HepG2 (cell line): ENCODE measurements at regions not wholly inside any gene's neighbourhood (a gene's known extent, or its start where the extent isn't known, plus 50 kb on each side); places are given as distances from the start of the nearest gene placed in this dataset.

ENCODE experiments used
- ATAC-seq: fragments of 200-7000 bp; cut with Tn5 transposase; 3 replicates; pipeline ENCODE4 v1.9.1; 2020; ENCODE audit warnings: mild to moderate bottlenecking, moderate library complexity
- BruUV-seq: library from RNA; stranded (reverse); fragments of 400-500 nt; replicated peaks from 2 replicates; lab custom pipeline; 2021; lab: Mats Ljungman, UMichigan
- CTCF ChIA-PET: fragments of 300-600 bp; formaldehyde crosslinking; extraction: SDS; loops from one replicate; lab custom pipeline; 2021; ENCODE audit warnings: low total read pairs, inconsistent platforms, low intra/inter-chr PET ratio; lab: Yijun Ruan, JAX
- POLR2A ChIA-PET: fragments of 350-600 bp; sonication (Branson Sonifier 250); formaldehyde crosslinking; loops from one replicate; lab custom pipeline; 2020; ENCODE audit warnings: antibody characterized with exemption, inconsistent platforms; lab: Yijun Ruan, JAX
- DNase-seq: peaks from one replicate; pipeline ENCODE4 v3.0.0-alpha.2; 2015; ENCODE audit warnings: low spot score
- FAIRE-seq: peaks from 3 replicates; lab custom pipeline; 2011; peaks lifted over from hg19 to GRCh38; lab: Jason Lieb, UNC
- H2AFZ ChIP-seq: one replicate; pipeline ENCODE4 v1.6.1; 2011; ENCODE audit warnings: low read length, inconsistent platforms
- H3K27ac ChIP-seq: fragments of 300-600 bp; 3 replicates; pipeline ENCODE4 v1.8.0; 2011; ENCODE audit warnings: mixed run types, mild to moderate bottlenecking, mixed read lengths, low read length, inconsistent platforms; ENCODE audit not compliant: insufficient read depth; ENCODE audit errors: extremely low read length
- H3K27me3 ChIP-seq, 2 experiments: fragments of 200-600 bp in 1 of 2; 2 replicates in 1 of 2; 3 replicates in 1 of 2; pipeline versions ENCODE4 v1.6.0 to v1.8.0; 2011; ENCODE audit warnings: low read length in 2 of 2, mild to moderate bottlenecking in 2 of 2, moderate library complexity in 2 of 2, inconsistent platforms in 1 of 2; ENCODE audit not compliant: insufficient read depth in 2 of 2, control insufficient read depth in 1 of 2
- H3K36me3 ChIP-seq, 2 experiments: fragments of 200-600 bp in 1 of 2; replicated peaks in 1 of 2; 2 replicates in 1 of 2; 3 replicates in 1 of 2; pipeline versions ENCODE4 v1.5.1 to v1.8.0; 2011; ENCODE audit warnings: low read length in 2 of 2, inconsistent platforms in 1 of 2; ENCODE audit not compliant: insufficient read depth in 2 of 2, control insufficient read depth in 1 of 2
- H3K4me1 ChIP-seq: 2 replicates; pipeline ENCODE4 v1.5.1; 2012; ENCODE audit warnings: low read length, inconsistent platforms; ENCODE audit not compliant: insufficient read depth
- H3K4me2 ChIP-seq: 2 replicates; pipeline ENCODE4 v1.6.0; 2011; ENCODE audit warnings: low read depth, low read length, inconsistent platforms
- H3K4me3 ChIP-seq, 3 experiments: fragments of 200-600 bp in 1 of 3; sonication (generic), shearing (Covaris generic) in 1 of 3; replicated peaks in 1 of 3; 2 replicates each; pipeline ENCODE4 v1.5.1; 2011 to 2016; ENCODE audit warnings: low read length in 3 of 3, inconsistent platforms in 2 of 3, low read depth in 2 of 3, mild to moderate bottlenecking in 2 of 3, control low read depth in 1 of 3, mixed read lengths in 1 of 3; ENCODE audit not compliant: insufficient read depth in 1 of 3
- H3K79me2 ChIP-seq: one replicate; pipeline ENCODE4 v1.6.1; 2011; ENCODE audit warnings: low read length, inconsistent platforms; ENCODE audit not compliant: insufficient read depth
- H3K9ac ChIP-seq: 2 replicates; pipeline ENCODE4 v1.6.0; 2011; ENCODE audit warnings: mild to moderate bottlenecking, low read depth, low read length, inconsistent platforms; ENCODE audit not compliant: insufficient read depth
- H3K9me3 ChIP-seq: 2 replicates; pipeline ENCODE4 v1.5.1; 2012; ENCODE audit warnings: mild to moderate bottlenecking, low read length
- H4K20me1 ChIP-seq: 2 replicates; pipeline ENCODE4 v1.6.0; 2011; ENCODE audit warnings: inconsistent platforms, mild to moderate bottlenecking, low read length, moderate library complexity; ENCODE audit not compliant: insufficient read depth
- CREM ChIP-seq, 2 experiments: sonication (generic) in 1 of 2; formaldehyde crosslinking in 1 of 2; IDR thresholded peaks; 2 replicates each; pipeline versions ENCODE4 v1.4.0 to v1.6.1; 2016 to 2020; ENCODE audit warnings: antibody characterized with exemption in 1 of 2, mild to moderate bottlenecking in 1 of 2, missing genetic modification reagents in 1 of 2
- FOXJ3 ChIP-seq: sonication (generic); formaldehyde crosslinking; IDR thresholded peaks from 2 replicates; pipeline ENCODE4 v1.4.0; 2020; ENCODE audit warnings: missing genetic modification reagents, mild to moderate bottlenecking, borderline replicate concordance
- GABPB1 ChIP-seq: IDR thresholded peaks from 2 replicates; pipeline ENCODE4 v1.6.1; 2016; ENCODE audit warnings: mild to moderate bottlenecking, missing genetic modification reagents, moderate library complexity, missing compliant biosample characterization
- HDAC2 ChIP-seq: sonication (generic); formaldehyde crosslinking; IDR thresholded peaks from 2 replicates; pipeline ENCODE4 v1.4.0; 2020; ENCODE audit warnings: missing genetic modification reagents
- NCOA2 ChIP-seq: sonication (generic); formaldehyde crosslinking; IDR thresholded peaks from 2 replicates; pipeline ENCODE4 v1.8.0; 2022; ENCODE audit warnings: inconsistent platforms
- ZC3H13 ChIP-seq: sonication (generic); formaldehyde crosslinking; IDR thresholded peaks from 2 replicates; pipeline ENCODE4 v1.8.1; 2023; ENCODE audit warnings: mild to moderate bottlenecking, missing genetic modification reagents, moderate library complexity
- ZEB1 ChIP-seq: IDR thresholded peaks from 2 replicates; pipeline ENCODE4 v1.6.1; 2012; ENCODE audit warnings: mild to moderate bottlenecking, low read depth, inconsistent platforms; ENCODE audit not compliant: insufficient replicate concordance
- ZNF549 ChIP-seq: sonication (generic); formaldehyde crosslinking; IDR thresholded peaks from 2 replicates; pipeline ENCODE4 v1.5.0; 2020; ENCODE audit warnings: missing genetic modification reagents
- ZNF670 ChIP-seq: sonication (generic); formaldehyde crosslinking; IDR thresholded peaks from 2 replicates; pipeline ENCODE4 v1.8.0; 2022; ENCODE audit warnings: mild to moderate bottlenecking, missing genetic modification reagents, borderline replicate concordance
- ZNF790 ChIP-seq: sonication (generic); formaldehyde crosslinking; IDR thresholded peaks from 2 replicates; pipeline ENCODE4 v1.8.0; 2022; ENCODE audit warnings: missing genetic modification reagents, mild to moderate bottlenecking, borderline replicate concordance
- WGBS: methylation state at CpG from one replicate; pipeline ENCODE4 v1.1.6; 2017; ENCODE audit warnings: low lambda C conversion rate; 5-methylcytosine and 5-hydroxymethylcytosine counted together
- in situ Hi-C: cut with HindIII; loops from 2 replicates; pipeline ENCODE4 v1.10.0; 2017; ENCODE audit warnings: low pct_unique_long_range_greater_than_20kb; ENCODE audit not compliant: extremely low pct_ligation_motif_present
- intact Hi-C: fragments of 100-400 bp; cut with micrococcal nuclease; formaldehyde crosslinking; loops from one replicate; pipeline ENCODE4 v1.10.0; 2022; ENCODE audit not compliant: unreplicated experiment
- TF ChIP-seq, protein P1 (sequence below): sonication (generic); formaldehyde crosslinking; IDR thresholded peaks from 2 replicates; pipeline ENCODE4 v1.9.0; 2021; ENCODE audit warnings: missing genetic modification reagents, mild to moderate bottlenecking, borderline replicate concordance
- TF ChIP-seq, protein P2 (sequence below): sonication (generic); formaldehyde crosslinking; IDR thresholded peaks from 2 replicates; pipeline ENCODE4 v1.5.0; 2020; ENCODE audit warnings: mild to moderate bottlenecking, missing genetic modification reagents
- TF ChIP-seq, protein P3 (sequence below), 2 experiments: sonication (generic) in 1 of 2; formaldehyde crosslinking in 1 of 2; IDR thresholded peaks; 2 replicates each; pipeline versions ENCODE4 v1.4.0 to v1.6.1; 2016 to 2020; ENCODE audit warnings: borderline replicate concordance in 1 of 2, low read depth in 1 of 2, mild to moderate bottlenecking in 1 of 2, missing genetic modification reagents in 1 of 2

GRCh38 chr18:10252494-10252893, 201.9 kb upstream of the APCDD1 start (continued):
- TF ChIP-seq HDAC2 (CRISPR knock-in tag), result no peak
- TF ChIP-seq ZC3H13, result no peak
- TF ChIP-seq, protein P1, sequence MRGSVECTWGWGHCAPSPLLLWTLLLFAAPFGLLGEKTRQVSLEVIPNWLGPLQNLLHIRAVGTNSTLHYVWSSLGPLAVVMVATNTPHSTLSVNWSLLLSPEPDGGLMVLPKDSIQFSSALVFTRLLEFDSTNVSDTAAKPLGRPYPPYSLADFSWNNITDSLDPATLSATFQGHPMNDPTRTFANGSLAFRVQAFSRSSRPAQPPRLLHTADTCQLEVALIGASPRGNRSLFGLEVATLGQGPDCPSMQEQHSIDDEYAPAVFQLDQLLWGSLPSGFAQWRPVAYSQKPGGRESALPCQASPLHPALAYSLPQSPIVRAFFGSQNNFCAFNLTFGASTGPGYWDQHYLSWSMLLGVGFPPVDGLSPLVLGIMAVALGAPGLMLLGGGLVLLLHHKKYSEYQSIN, result no peak
- no peak for TF ChIP-seq ZEB1

DNA sequence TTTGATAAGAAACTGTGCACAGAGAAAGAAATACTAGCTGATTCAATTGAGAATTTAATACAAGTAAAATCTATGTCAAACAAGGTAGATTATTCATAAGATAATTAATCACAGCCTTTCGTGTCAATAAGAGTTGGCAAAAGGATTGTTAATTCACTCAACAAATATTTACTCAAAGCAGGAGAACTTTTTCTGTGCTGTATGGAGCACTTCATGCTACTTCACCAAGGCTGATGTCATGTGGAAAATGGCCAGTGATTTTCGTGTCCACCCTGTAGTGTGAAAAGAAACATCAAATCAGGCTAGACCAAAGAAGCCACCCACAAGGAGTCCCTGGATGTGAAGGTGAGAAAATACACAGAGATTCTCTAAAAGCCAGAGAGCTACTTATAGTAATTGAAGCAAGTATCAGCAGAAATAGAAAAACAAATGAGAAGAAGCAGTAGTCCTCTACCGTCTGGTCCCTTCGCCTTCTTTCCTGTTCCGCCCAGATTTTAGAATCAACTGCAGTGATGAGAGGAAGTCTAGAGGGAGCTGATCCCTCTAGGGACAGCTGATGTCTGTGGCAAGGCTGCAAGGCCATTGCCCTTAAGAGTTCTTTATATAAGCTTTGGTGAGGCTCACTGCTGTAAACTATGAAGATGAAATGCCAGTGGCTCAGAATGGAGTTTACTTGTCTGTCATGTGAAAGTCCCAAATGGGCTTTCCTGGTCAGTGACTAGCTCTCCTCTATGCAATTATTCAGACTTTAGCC, 201.3 kb upstream of the APCDD1 start:
- no peak for DNase-seq
- intact Hi-C loops, result no loop called here
- Histone ChIP-seq H3K4me1 (no peaks in the 10 kb centered on the region), H3K36me3 (no peaks in the 10 kb centered on the region), H4K20me1 (no peaks in the 10 kb centered on the region), H3K4me2 (no peak overlapping the region), H3K27ac (no peak overlapping the region), H3K79me2 (no peaks in the 10 kb centered on the region), H3K27me3 (no peaks in the 10 kb centered on the region), H3K9me3 (no peaks in the 10 kb centered on the region), H3K4me3 (no peak overlapping the region), H3K9ac (no peak overlapping the region), H2AFZ (no peak overlapping the region)
- POLR2A ChIA-PET, result no interaction called here
- CTCF ChIA-PET, result no interaction called here
- 30% methylated on average over 5 of the region's 5 CpGs for WGBS
- in situ Hi-C loops, result no loop called here
- ATAC-seq, result no peak
- no TSS peak for BruUV-seq
- no peak for FAIRE-seq
- TF ChIP-seq ZNF549 (CRISPR knock-in tag) (no peak), CREM (IDR thresholded peaks at IDR 0.05) (no peak), CREM (CRISPR knock-in tag; IDR thresholded peaks at IDR 0.05) (no peak), ZNF670 (CRISPR knock-in tag) (no peak), ZNF790 (CRISPR knock-in tag) (no peak), NCOA2 (CRISPR knock-in tag) (no peak), FOXJ3 (CRISPR knock-in tag) (no peak), GABPB1 (CRISPR knock-in tag) (no peak)
- TF ChIP-seq, protein P2, sequence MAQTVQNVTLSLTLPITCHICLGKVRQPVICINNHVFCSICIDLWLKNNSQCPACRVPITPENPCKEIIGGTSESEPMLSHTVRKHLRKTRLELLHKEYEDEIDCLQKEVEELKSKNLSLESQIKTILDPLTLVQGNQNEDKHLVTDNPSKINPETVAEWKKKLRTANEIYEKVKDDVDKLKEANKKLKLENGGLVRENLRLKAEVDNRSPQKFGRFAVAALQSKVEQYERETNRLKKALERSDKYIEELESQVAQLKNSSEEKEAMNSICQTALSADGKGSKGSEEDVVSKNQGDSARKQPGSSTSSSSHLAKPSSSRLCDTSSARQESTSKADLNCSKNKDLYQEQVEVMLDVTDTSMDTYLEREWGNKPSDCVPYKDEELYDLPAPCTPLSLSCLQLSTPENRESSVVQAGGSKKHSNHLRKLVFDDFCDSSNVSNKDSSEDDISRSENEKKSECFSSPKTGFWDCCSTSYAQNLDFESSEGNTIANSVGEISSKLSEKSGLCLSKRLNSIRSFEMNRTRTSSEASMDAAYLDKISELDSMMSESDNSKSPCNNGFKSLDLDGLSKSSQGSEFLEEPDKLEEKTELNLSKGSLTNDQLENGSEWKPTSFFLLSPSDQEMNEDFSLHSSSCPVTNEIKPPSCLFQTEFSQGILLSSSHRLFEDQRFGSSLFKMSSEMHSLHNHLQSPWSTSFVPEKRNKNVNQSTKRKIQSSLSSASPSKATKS (CRISPR knock-in tag), result no peak
- TF ChIP-seq, protein P3, sequence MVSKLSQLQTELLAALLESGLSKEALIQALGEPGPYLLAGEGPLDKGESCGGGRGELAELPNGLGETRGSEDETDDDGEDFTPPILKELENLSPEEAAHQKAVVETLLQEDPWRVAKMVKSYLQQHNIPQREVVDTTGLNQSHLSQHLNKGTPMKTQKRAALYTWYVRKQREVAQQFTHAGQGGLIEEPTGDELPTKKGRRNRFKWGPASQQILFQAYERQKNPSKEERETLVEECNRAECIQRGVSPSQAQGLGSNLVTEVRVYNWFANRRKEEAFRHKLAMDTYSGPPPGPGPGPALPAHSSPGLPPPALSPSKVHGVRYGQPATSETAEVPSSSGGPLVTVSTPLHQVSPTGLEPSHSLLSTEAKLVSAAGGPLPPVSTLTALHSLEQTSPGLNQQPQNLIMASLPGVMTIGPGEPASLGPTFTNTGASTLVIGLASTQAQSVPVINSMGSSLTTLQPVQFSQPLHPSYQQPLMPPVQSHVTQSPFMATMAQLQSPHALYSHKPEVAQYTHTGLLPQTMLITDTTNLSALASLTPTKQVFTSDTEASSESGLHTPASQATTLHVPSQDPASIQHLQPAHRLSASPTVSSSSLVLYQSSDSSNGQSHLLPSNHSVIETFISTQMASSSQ (IDR thresholded peaks at IDR 0.05; ENCODE audit: low read depth), result no peak
- TF ChIP-seq, protein P3 (CRISPR knock-in tag; IDR thresholded peaks at IDR 0.05; ENCODE audit: borderline replicate concordance), result no peak
